GM19463 (cell line): ENCODE measurements at regions not wholly inside any gene's neighbourhood (a gene's known extent, or its start where the extent isn't known, plus 50 kb on each side); places are given as distances from the start of the nearest gene placed in this dataset.
A peak's percentile ranks its signal among the peaks of the same experiment; 100 is the strongest.

Experiments used
- ATAC-seq: cut with Tn5 transposase; IDR thresholded peaks from one replicate; pipeline ENCODE4 v1.9.1; 2021; ENCODE audit warnings: mild to moderate bottlenecking, moderate library complexity; ENCODE audit not compliant: unreplicated experiment

- no peak for ATAC-seq
These were observed 152.0 kb upstream of the HMCN1 start for GRCh38 chr1:185581961-185582725.

DNA sequence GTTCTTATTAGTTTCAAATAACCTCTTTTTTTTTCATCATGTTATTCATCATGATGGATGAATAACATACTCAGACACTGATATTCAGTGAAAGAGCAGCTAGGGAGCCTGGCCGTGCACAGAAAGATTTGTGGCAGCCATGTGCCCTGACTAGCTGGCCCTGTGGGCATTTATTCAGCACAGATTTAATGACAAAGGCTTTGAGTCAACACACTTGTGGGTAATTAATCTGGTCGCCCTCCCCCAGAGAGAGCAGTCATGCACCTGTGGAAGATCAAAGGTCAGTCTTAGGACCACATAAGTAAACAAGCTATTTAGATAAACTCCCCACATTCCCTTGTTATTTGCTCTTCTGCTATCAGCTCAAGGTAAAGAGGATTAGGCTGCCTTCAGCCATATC lies 153.2 kb upstream of the HMCN1 start:
- ATAC-seq: no peak

DNA sequence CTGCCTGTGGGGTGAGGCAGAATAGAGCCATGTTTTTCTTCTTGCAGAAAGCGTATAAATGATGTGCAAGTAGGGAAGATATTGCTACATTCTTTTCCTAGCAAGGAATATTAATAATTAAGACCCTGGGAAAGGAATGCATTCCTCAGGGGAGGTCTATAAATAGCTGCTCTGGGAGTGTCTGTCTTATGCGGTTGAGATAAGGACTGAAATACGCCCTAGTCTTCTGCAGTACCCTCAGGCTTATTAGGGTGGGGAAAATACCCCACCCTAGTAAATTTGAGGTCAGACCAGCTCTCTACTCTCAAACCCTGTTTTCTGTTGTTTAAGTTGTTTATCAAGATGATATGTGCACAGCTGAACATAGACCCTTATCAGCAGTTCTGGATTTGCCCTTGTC lies 155.9 kb upstream of the HMCN1 start:
- ATAC-seq: no peak

- ATAC-seq: no peak
These were observed 159.9 kb upstream of the HMCN1 start for GRCh38 chr1:185574139-185574875.

DNA sequence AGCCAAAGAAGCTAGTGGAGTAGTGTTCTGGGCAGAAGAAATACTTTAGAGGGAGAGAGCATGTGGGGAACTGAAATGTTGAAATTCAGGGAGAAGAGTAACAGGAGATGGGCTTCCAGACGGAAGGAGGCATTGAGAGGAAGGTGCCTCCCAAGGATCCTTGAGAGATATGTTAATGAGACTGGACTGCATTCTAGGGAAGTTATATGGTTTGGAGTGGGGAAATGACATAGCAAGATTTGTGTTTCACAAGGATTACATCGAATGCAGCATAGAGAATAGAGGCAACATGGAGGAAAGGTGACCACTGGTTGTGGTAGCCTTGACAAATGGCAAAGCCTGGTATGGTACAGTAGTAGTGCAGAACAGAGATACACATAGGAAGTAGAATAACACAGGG lies 160.5 kb upstream of the HMCN1 start:
- no peak for ATAC-seq

DNA sequence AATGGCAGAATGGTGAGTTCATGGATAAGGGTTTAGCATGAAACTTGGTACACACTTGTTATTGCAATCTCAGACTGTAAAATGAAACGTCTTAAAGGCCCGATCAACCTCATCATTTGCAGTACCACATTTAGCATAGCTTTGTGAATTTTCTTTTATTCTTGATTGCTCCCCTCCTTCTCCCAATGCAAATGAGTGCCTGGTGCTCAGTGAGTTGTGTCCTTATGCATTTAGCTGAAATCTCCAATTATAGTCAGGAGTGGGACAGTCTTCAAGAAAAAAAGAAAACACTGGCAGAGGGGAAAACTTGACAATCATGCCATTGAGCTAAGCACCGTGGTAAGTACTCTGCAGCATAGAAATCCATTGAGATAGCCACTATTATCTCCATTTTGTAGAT lies 161.0 kb upstream of the HMCN1 start:
- no peak for ATAC-seq

GRCh38 chr1:185570962-185571361 lies 163.2 kb upstream of the HMCN1 start:
- ATAC-seq: no peak

GRCh38 chr1:185568155-185569123 lies 165.8 kb upstream of the HMCN1 start:
- peak; percentile 42 for ATAC-seq

DNA sequence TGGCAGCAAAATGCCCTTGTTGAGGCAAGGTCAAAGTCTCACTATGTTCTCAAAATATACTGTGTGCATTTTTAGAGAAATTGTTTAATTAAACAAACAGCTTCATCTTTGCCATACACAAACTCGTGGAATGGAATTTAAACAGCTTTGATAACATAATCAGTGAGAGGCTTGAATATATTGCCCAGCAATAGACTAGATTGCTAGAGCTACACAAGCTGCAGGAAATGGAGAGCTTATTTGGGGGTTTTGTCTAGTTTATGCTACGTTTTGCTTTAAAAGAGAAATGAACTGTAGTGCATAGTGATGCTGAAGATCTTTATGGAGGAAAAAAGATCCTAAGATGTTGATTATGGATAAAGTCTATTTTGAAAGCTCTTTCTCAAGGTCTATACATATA lies 166.8 kb upstream of the HMCN1 start:
- no peak for ATAC-seq

GRCh38 chr1:185566995-185567394 lies 167.2 kb upstream of the HMCN1 start:
- no peak for ATAC-seq

DNA sequence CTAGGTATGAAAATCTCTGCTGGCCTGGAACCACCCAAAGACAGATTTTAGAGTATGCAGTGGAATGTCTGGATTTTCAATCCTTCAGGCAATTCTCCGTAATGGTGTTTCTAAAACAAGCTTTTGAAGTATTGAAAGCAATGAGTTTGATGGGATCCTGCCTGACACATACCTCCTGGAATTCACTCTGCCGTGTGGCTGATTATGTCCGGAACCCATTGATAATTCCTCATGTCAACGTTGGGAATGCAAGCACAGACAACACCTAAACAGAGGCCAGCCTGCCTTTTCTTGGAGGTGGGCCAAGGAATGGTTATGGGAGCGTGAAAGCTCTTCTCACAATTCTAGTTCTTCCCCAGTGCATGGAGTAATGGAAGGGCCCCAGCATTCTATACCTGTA lies 168.9 kb upstream of the HMCN1 start:
- no peak for ATAC-seq

GRCh38 chr1:185564816-185565215 lies 169.4 kb upstream of the HMCN1 start:
- no peak for ATAC-seq

DNA sequence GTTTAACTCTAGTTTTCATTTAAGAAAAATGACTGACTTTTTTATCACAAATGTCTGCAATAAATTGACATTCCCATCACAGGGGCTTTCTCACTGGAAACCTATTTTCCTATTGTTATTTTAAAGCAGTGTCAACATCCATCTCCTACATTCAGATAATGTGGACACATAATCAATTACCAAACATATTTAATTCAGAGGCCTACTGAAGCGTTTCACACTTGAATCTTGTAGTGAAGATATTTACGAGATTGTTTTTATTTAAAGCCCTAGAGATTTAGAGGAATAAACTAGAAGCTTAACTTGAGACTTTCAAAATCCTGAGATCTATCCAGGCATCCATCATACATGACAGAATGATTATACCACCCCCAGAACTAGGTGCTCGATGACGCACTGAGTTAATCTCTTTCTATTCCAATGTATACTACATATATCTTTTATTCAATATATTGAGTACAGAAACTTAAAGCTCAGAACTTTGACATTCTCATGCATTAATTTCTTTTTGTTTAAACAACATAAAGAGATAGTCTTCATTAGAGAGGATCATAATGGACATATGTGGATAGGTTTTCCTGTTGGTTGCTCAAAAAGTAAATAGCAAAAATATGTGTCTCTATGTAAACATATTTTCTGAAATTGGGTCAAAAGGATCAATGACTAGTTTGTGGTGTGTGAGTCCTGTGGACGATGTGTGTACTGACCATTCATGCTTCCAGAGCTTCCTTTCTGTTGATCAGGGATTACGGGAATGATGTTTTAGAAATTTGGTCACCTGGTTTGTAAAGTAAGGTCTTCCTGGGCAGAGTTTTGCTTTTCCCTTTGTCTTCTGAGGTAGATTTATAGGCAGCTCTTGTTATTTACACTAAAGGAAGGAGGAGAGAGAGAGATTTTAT lies 171.5 kb upstream of the HMCN1 start:
- no peak for ATAC-seq

DNA sequence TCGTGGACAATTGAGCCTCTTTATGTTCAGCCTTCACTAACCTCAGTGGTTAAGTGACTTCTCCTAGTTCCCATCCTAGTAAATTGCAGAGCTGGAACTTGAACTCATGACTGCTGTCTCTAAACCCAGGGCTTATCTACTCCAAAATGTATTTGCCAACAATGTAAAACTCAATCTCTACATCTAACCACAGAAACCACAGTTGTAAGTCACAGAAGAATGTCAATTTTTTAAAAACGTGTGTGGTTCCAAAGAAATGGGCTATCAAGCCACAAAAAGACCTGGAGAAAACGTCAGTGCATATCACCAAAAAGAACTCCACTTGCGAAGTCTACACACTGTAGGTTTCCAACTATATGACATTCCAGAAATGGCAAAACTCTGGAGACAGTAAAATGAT lies 172.6 kb upstream of the HMCN1 start:
- no peak for ATAC-seq

DNA sequence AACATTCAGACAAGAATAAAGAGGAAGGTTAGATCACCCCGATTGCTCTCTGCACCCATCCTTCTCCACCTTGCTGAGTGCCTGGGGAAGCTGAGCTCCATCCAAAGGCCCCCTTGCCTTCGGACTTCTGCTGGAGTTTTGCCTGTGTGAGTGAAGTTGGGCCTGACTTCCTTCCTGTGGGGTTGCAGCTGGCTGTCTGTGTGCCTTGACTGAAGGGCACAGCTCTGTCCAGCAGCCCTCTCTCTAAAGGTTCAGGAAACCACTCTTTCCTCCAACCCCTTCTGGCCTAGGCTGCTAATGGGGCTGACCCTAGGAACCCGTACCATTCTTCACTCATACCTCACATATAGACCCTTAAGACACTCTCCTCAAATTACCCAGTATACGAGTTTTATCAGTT lies 173.4 kb upstream of the HMCN1 start:
- no peak for ATAC-seq

DNA sequence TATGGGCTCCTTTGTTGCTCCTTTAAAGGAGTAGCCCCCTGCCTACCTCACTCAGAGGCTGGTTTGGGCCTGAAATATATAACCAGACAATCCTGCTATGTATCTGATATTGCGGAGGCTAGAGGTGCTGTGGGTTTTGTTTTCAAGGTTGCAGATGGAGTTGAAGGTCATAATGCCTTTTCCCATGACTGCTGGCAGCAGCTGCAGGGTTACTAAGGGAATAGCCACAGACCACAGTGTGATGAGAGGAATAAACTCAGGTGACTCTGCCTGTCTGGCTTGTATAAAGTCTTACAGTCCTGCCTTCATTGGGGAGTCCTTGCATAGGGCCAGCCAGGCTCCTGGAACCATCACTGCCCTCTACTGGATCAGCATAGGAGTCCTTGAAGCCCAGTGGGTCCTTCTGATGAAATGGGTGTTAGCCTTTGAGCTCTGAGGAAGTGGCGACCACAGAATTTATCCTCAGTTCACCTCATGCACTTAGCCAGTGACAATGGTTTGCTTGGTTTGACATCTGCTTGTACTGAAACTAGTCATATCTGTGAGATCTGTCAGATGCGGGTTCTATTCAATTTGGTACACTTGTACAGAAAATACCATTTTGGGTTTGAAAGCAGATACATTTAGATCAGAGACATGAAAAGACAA lies 174.4 kb upstream of the HMCN1 start:
- ATAC-seq: peak; percentile 96

GRCh38 chr1:185559151-185559550 lies 175.0 kb upstream of the HMCN1 start:
- no peak for ATAC-seq

DNA sequence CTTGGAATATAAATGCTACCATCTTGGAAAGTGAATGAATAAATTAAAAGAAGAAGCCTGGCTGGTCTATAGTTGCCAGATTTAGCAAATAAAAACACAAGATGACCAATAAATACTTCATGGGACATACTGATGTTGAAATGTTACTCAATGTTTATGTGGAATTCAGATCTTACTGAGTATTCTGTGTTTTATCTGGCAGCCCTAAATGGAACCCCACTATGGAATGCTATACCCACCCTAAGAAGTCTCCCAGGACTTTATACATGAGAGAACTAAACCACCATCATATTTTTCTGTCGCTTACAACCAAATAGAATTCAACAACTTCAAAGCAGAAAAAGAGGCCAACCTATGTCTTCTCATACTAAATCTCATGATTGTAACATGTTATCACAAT lies 177.6 kb upstream of the HMCN1 start:
- no peak for ATAC-seq

DNA sequence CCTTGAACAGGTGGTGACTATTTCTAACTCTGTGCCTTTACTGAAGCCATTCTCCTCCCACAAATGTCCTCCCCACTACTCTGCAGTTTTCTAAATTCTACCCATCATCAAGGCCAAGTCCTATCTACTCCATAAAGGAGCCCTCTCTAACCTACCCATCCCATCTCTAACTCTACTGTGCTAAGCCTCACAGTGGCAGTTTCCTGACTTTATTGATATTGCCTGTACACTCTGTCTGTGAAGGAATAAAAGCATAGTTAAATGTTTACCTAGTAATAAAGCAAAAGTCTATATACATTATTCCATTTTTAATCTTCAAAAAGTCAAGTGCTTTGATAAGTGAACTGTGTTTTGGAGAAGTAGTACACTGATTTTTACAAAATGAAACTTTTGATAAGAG lies 178.4 kb upstream of the HMCN1 start:
- no peak for ATAC-seq

DNA sequence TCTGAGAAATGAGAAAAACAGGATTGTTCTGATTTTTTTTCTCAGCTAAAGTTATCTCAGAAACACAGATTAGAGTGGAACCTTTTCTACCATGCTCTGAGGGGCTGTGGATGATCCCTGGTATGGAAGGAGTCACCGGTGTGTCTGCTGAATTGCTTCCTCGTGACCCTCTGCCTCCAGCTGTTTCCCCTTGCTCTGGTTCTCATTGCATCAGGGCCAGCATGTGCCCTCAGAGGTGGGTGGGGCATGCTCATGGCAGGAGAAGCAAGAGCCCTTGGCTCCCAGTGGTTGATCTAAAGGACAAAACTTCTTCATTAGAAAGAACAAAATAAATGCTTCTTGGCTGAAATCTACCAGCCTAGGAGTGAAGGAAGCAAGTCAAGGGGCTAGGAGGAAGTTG lies 183.2 kb upstream of the HMCN1 start:
- no peak for ATAC-seq
